Panc1 (cell line): ENCODE measurements at regions not wholly inside any gene's neighbourhood (a gene's known extent, or its start where the extent isn't known, plus 50 kb on each side); places are given as distances from the start of the nearest gene placed in this dataset.

Experiments
- ATAC-seq: fragments of 200-7000 bp; cut with Tn5 transposase; 2 replicates; pipeline ENCODE4 v1.9.1; 2020; ENCODE audit warnings: mild to moderate bottlenecking, moderate library complexity
- BruUV-seq: library from RNA; stranded (reverse); fragments of 400-500 nt; replicated peaks from 2 replicates; lab custom pipeline; 2021; lab: Mats Ljungman, UMichigan
- CTCF ChIA-PET: fragments of 300-600 bp; sonication (Branson Sonifier 250); formaldehyde crosslinking; loops from one replicate; lab custom pipeline; 2022; ENCODE audit warnings: antibody characterized with exemption; lab: Charles Lee
- POLR2A ChIA-PET: fragments of 300-600 bp; sonication (Branson Sonifier 250); formaldehyde crosslinking; loops from one replicate; lab custom pipeline; 2022; ENCODE audit warnings: antibody characterized with exemption; lab: Charles Lee
- DNase-seq: peaks from one replicate; pipeline ENCODE4 v3.0.0-alpha.2; 2010; ENCODE audit warnings: low read depth, low spot score
- H3K27ac ChIP-seq: 2 replicates; pipeline ENCODE4 v1.5.1; 2011; ENCODE audit warnings: mild to moderate bottlenecking, low read length, inconsistent platforms
- H3K27me3 ChIP-seq: fragments of 200-500 bp; sonication (Bioruptor generic); 2 replicates; pipeline ENCODE4 v1.6.0; 2014; ENCODE audit warnings: low read length, inconsistent platforms; ENCODE audit not compliant: control insufficient read depth, insufficient read depth
- H3K36me3 ChIP-seq: fragments of 200-500 bp; sonication (Bioruptor generic); 2 replicates; pipeline ENCODE4 v1.5.1; 2014; ENCODE audit warnings: inconsistent platforms, mild to moderate bottlenecking, low read length, moderate library complexity; ENCODE audit not compliant: control insufficient read depth, insufficient read depth
- H3K4me1 ChIP-seq: 2 replicates; pipeline ENCODE4 v1.5.1; 2011; ENCODE audit warnings: inconsistent platforms, mild to moderate bottlenecking, low read length, moderate library complexity; ENCODE audit not compliant: control insufficient read depth, insufficient read depth
- H3K4me3 ChIP-seq, 2 experiments: 2 replicates each; pipeline ENCODE4 v1.5.1; 2011 to 2012; ENCODE audit warnings: low read depth in 2 of 2, low read length in 2 of 2, mild to moderate bottlenecking in 2 of 2, inconsistent platforms in 1 of 2, moderate library complexity in 1 of 2
- H3K9me3 ChIP-seq: fragments of 200-500 bp; sonication (Bioruptor generic); 2 replicates; pipeline ENCODE4 v1.5.1; 2014; ENCODE audit warnings: low read depth, mild to moderate bottlenecking, inconsistent platforms, low read length, moderate library complexity; ENCODE audit not compliant: control insufficient read depth, insufficient read depth
- POLR2AphosphoS5 ChIP-seq: IDR thresholded peaks from 2 replicates; pipeline ENCODE4 v1.6.1; 2012; ENCODE audit warnings: mild to moderate bottlenecking, low read depth, low read length, moderate library complexity
- SIN3A ChIP-seq: IDR thresholded peaks from 2 replicates; pipeline ENCODE4 v1.6.1; 2012; ENCODE audit warnings: low read depth, mild to moderate bottlenecking, low read length, moderate library complexity, borderline replicate concordance; ENCODE audit not compliant: insufficient read depth
- TCF7L2 ChIP-seq: IDR thresholded peaks from 2 replicates; pipeline ENCODE4 v1.6.1; 2011; ENCODE audit warnings: mild to moderate bottlenecking, low read depth, low read length, inconsistent platforms
- in situ Hi-C: cut with HindIII; loops from 2 replicates; pipeline ENCODE4 v1.10.0; 2016; ENCODE audit warnings: low sequenced_read_pairs, low pct_unique_long_range_greater_than_20kb
- intact Hi-C: fragments of 100-400 bp; cut with micrococcal nuclease; formaldehyde crosslinking; loops from one replicate; pipeline ENCODE4 v1.10.0; 2022; ENCODE audit not compliant: unreplicated experiment
- TF ChIP-seq, protein P1 (sequence below): fragments of 450-650 bp; IDR thresholded peaks from 2 replicates; pipeline ENCODE4 v1.5.1; 2017; ENCODE audit warnings: mild to moderate bottlenecking
- TF ChIP-seq, protein P2 (sequence below), 2 experiments: IDR thresholded peaks; 2 replicates each; pipeline ENCODE4 v1.6.1; 2011 to 2012; ENCODE audit warnings: low read depth in 2 of 2, control low read depth in 1 of 2, low read length in 1 of 2, mild to moderate bottlenecking in 1 of 2, moderate library complexity in 1 of 2; ENCODE audit not compliant: insufficient read depth in 1 of 2

DNA sequence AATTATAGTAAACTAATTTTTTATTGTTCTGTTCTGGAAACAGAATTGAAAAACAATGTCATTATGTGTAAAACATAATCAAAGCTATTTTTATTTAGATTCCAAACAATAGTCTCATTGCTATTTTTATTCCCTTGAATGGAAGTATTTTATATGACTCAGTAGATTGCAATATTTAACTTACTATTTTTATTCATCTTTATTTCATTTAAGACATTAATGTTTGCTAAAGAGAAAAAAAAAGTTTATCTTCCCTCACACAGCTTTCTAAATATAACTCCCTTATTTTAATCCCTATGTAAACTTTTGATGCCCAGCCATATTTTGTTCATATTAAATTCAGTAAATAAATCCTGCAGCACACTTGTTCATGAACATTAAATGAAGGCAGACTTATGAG is 622.4 kb downstream of the SLC6A15 start:
- Histone ChIP-seq H3K4me3 (no peak overlapping the region), H3K27ac (no peak overlapping the region), H3K27me3 (no peaks in the 10 kb centered on the region), H3K9me3 (no peaks in the 10 kb centered on the region), H3K4me1 (no peaks in the 10 kb centered on the region), H3K36me3 (no peaks in the 10 kb centered on the region)
- BruUV-seq, result no TSS peak
- ChIA-PET POLR2A (no interaction called here), CTCF (no interaction called here)
- ATAC-seq, result no peak
- intact Hi-C loops (no loop called here), in situ Hi-C loops (no loop called here)
- TF ChIP-seq, protein P1, sequence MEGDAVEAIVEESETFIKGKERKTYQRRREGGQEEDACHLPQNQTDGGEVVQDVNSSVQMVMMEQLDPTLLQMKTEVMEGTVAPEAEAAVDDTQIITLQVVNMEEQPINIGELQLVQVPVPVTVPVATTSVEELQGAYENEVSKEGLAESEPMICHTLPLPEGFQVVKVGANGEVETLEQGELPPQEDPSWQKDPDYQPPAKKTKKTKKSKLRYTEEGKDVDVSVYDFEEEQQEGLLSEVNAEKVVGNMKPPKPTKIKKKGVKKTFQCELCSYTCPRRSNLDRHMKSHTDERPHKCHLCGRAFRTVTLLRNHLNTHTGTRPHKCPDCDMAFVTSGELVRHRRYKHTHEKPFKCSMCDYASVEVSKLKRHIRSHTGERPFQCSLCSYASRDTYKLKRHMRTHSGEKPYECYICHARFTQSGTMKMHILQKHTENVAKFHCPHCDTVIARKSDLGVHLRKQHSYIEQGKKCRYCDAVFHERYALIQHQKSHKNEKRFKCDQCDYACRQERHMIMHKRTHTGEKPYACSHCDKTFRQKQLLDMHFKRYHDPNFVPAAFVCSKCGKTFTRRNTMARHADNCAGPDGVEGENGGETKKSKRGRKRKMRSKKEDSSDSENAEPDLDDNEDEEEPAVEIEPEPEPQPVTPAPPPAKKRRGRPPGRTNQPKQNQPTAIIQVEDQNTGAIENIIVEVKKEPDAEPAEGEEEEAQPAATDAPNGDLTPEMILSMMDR, result no peak
- TF ChIP-seq POLR2AphosphoS5 (no peak), TCF7L2 (no peak), SIN3A (no peak)
- TF ChIP-seq, protein P2, sequence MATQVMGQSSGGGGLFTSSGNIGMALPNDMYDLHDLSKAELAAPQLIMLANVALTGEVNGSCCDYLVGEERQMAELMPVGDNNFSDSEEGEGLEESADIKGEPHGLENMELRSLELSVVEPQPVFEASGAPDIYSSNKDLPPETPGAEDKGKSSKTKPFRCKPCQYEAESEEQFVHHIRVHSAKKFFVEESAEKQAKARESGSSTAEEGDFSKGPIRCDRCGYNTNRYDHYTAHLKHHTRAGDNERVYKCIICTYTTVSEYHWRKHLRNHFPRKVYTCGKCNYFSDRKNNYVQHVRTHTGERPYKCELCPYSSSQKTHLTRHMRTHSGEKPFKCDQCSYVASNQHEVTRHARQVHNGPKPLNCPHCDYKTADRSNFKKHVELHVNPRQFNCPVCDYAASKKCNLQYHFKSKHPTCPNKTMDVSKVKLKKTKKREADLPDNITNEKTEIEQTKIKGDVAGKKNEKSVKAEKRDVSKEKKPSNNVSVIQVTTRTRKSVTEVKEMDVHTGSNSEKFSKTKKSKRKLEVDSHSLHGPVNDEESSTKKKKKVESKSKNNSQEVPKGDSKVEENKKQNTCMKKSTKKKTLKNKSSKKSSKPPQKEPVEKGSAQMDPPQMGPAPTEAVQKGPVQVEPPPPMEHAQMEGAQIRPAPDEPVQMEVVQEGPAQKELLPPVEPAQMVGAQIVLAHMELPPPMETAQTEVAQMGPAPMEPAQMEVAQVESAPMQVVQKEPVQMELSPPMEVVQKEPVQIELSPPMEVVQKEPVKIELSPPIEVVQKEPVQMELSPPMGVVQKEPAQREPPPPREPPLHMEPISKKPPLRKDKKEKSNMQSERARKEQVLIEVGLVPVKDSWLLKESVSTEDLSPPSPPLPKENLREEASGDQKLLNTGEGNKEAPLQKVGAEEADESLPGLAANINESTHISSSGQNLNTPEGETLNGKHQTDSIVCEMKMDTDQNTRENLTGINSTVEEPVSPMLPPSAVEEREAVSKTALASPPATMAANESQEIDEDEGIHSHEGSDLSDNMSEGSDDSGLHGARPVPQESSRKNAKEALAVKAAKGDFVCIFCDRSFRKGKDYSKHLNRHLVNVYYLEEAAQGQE (IDR thresholded peaks at IDR 0.05; ENCODE audit: insufficient read depth in 1 of 2, low read depth in 2 of 2, low read length in 1 of 2), result no peak
- DNase-seq, result no peak

DNA sequence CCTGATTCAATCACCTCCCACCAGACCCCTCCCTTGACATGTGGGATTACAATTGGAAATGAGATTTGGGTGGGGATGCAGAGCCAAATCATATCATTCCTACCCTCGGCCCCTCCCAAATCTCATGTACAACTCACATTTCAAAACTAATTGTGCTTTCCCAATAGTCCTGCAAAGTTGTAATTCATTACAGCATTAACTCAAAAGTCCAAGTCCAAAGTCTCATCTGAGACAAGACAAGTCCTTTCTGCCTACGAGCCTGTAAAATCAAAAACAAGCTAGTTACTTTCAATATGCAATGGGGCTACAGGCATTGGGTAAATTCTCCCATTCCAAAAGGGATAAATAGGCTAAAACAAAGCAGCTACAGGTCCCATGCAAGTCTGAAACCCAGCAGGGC is 634.6 kb downstream of the SLC6A15 start:
- no peaks in the 10 kb centered on the region for H3K36me3 ChIP-seq
- DNase-seq, result no peak
- TF ChIP-seq, protein P1, result no peak
- no peak for TF ChIP-seq SIN3A
- ChIA-PET CTCF (no interaction called here), POLR2A (no interaction called here)
- BruUV-seq, result no TSS peak
- H3K4me1 ChIP-seq, result no peaks in the 10 kb centered on the region
- ATAC-seq, result no peak
- H3K9me3 ChIP-seq, result no peaks in the 10 kb centered on the region
- in situ Hi-C loops, result no loop called here
- no peak overlapping the region for H3K4me3 ChIP-seq
- intact Hi-C loops, result no loop called here
- no peak overlapping the region for H3K27ac ChIP-seq
- H3K27me3 ChIP-seq, result no peaks in the 10 kb centered on the region
